ENCODE measurements at regions not wholly inside any gene's neighbourhood (a gene's known extent, or its start where the extent isn't known, plus 50 kb on each side); places are given as distances from the start of the nearest gene placed in this dataset.

DNA sequence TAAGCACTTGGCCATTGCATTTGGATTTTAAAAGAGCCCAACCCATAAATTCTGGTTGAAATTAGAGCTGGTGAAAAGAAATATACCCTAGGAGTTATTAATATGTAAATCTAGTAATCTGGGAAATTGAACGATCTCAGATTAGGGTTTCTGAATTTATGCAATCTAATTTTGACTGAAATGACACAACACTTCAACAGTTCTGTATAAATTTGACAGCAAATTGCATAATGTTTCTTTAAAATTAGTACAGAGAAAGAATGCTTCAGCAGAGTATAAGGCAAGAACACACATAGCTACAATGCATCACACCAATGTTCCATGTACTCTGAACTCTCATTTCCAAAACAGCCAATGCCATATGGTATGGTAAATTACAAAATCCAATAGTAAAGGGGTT lies 201.5 kb upstream of the ITGA4 start:
- no peak for TF ChIP-seq CTCF (IDR thresholded peaks at IDR 0.05; ENCODE audit: borderline replicate concordance, extremely low read depth, low read length, poor library complexity, severe bottlenecking)
- no peak for TF ChIP-seq EZH2 (IDR thresholded peaks at IDR 0.05; ENCODE audit: borderline replicate concordance, low read depth, low read length, severe bottlenecking)
